ENCODE measurements at regions not wholly inside any gene's neighbourhood (a gene's known extent, or its start where the extent isn't known, plus 50 kb on each side); places are given as distances from the start of the nearest gene placed in this dataset.

GRCh38 chr2:59622599-59623308 lies 930.7 kb downstream of the BCL11A start:
- TF ChIP-seq POLR2A (IDR thresholded peaks at IDR 0.05; ENCODE audit: low read length), result no peak
- TF ChIP-seq CTCF (IDR thresholded peaks at IDR 0.05), result no peak
- TF ChIP-seq RCOR1 (IDR thresholded peaks at IDR 0.05; ENCODE audit: low read depth, low read length), result no peak
- TF ChIP-seq PBX3 (IDR thresholded peaks at IDR 0.05), result no peak
- no peak for TF ChIP-seq PHF8 (IDR thresholded peaks at IDR 0.05; ENCODE audit: borderline replicate concordance, low read depth)
- TF ChIP-seq POLR2AphosphoS2 (conservative IDR thresholded peaks at IDR 0.05; ENCODE audit: low read length), result no peak
- no peak for TF ChIP-seq CEBPB (IDR thresholded peaks at IDR 0.05)
- no peak for TF ChIP-seq SMC3 (IDR thresholded peaks at IDR 0.05)
- no peak for TF ChIP-seq ESRRA (IDR thresholded peaks at IDR 0.05; ENCODE audit: borderline replicate concordance, low read length)
- TF ChIP-seq MAX (IDR thresholded peaks at IDR 0.05), result no peak
- no peak for TF ChIP-seq RAD21 (conservative IDR thresholded peaks at IDR 0.05 in 1 of 2, IDR thresholded peaks at IDR 0.05 in 1 of 2)
- TF ChIP-seq USF2 (IDR thresholded peaks at IDR 0.05), result no peak
- TF ChIP-seq REST (IDR thresholded peaks at IDR 0.05), result no peak

Measured in A549 (cell line).